GM18907 (cell line): ENCODE measurements at regions not wholly inside any gene's neighbourhood (a gene's known extent, or its start where the extent isn't known, plus 50 kb on each side); places are given as distances from the start of the nearest gene placed in this dataset.
"Not testable (repeated sequence)": the region's sequence is repeated elsewhere in the genome, so short reads cannot be mapped to it uniquely, and the experiment has no call there.

ENCODE experiments used
- ATAC-seq: cut with Tn5 transposase; IDR thresholded peaks from one replicate; pipeline ENCODE4 v1.9.1; 2021; ENCODE audit warnings: mild to moderate bottlenecking, moderate library complexity; ENCODE audit not compliant: unreplicated experiment

- no peak for ATAC-seq
Observed at GRCh38 chr15:36428102-36428845, 151.2 kb upstream of the CDIN1 start.

GRCh38 chr15:36429707-36430106, 149.7 kb upstream of the CDIN1 start:
- ATAC-seq, result no peak

- no peak for ATAC-seq
Observed at GRCh38 chr15:36430280-36430679, 149.1 kb upstream of the CDIN1 start.

GRCh38 chr15:36430726-36431265, 148.6 kb upstream of the CDIN1 start:
- ATAC-seq, result no peak

GRCh38 chr15:36432161-36432560, 147.3 kb upstream of the CDIN1 start:
- ATAC-seq, result no peak

GRCh38 chr15:36434177-36434576, 145.2 kb upstream of the CDIN1 start:
- ATAC-seq, result no peak

- no peak for ATAC-seq
Observed at GRCh38 chr15:36438499-36438898, 140.9 kb upstream of the CDIN1 start.

GRCh38 chr15:36447373-36447772, 132.1 kb upstream of the CDIN1 start:
- ATAC-seq, result no peak

- ATAC-seq, result no peak
Observed at GRCh38 chr15:36448418-36448817, 131.0 kb upstream of the CDIN1 start.

- ATAC-seq, result no peak
Observed at GRCh38 chr15:36449084-36449661, 130.3 kb upstream of the CDIN1 start.

- no peak for ATAC-seq
Observed at GRCh38 chr15:36449662-36450145, 129.7 kb upstream of the CDIN1 start.

GRCh38 chr15:36454244-36454643, 125.2 kb upstream of the CDIN1 start:
- ATAC-seq, result not testable (repeated sequence)

- no peak for ATAC-seq
Observed at GRCh38 chr15:36458411-36458810, 121.0 kb upstream of the CDIN1 start.

GRCh38 chr15:36465304-36465703, 114.1 kb upstream of the CDIN1 start:
- no peak for ATAC-seq

GRCh38 chr15:36468746-36469145, 110.7 kb upstream of the CDIN1 start:
- no peak for ATAC-seq

GRCh38 chr15:36469311-36469966, 110.0 kb upstream of the CDIN1 start:
- no peak for ATAC-seq

GRCh38 chr15:36472672-36473071, 106.8 kb upstream of the CDIN1 start:
- ATAC-seq, result no peak

- ATAC-seq, result no peak
Observed at GRCh38 chr15:36478561-36478960, 100.9 kb upstream of the CDIN1 start.

- ATAC-seq, result no peak
Observed at GRCh38 chr15:36479200-36479896, 100.1 kb upstream of the CDIN1 start.

- no peak for ATAC-seq
Observed at GRCh38 chr15:36481156-36481555, 98.3 kb upstream of the CDIN1 start.

- ATAC-seq, result no peak
Observed at GRCh38 chr15:36483409-36483808, 96.0 kb upstream of the CDIN1 start.
